ENCODE measurements at regions not wholly inside any gene's neighbourhood (a gene's known extent, or its start where the extent isn't known, plus 50 kb on each side); places are given as distances from the start of the nearest gene placed in this dataset.

DNA sequence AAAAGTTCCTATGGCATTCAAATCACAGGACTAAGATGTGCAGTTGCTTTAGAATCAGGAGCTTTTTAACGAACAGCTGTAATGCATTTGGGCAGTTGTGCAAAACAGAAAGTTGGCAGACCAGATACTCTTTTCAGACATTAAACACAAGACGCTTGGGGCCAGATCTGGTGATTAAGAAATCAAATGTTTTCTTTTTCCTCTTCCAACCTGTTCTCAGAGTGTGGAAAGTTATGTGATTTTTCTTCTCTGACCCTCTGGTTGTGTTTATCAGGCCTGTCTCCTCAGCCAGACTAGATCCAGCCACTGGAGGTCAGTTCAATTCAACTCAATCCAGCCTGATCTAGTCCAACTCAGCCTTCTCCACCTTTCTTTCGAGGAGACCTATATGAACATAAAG is 298.5 kb upstream of the PCSK5 start:
- TF ChIP-seq CEBPB (IDR thresholded peaks at IDR 0.05) (no peak), EP300 (IDR thresholded peaks at IDR 0.05; ENCODE audit: borderline replicate concordance) (no peak), ZBTB7A (IDR thresholded peaks at IDR 0.05; ENCODE audit: low read depth) (no peak), REST (IDR thresholded peaks at IDR 0.05; ENCODE audit: low read depth) (no peak), TAF1 (IDR thresholded peaks at IDR 0.05; ENCODE audit: low read depth) (no peak), NFIC (IDR thresholded peaks at IDR 0.05) (no peak), YY1 (IDR thresholded peaks at IDR 0.05; ENCODE audit: low read depth) (no peak), TCF12 (IDR thresholded peaks at IDR 0.05; ENCODE audit: low read depth) (no peak), RAD21 (IDR thresholded peaks at IDR 0.05; ENCODE audit: low read depth) (no peak), EGR1 (IDR thresholded peaks at IDR 0.05) (no peak), CREB1 (IDR thresholded peaks at IDR 0.05; ENCODE audit: low read depth) (no peak), FOXM1 (IDR thresholded peaks at IDR 0.05; ENCODE audit: borderline replicate concordance, low read depth) (no peak)
- TF ChIP-seq, protein P1, sequence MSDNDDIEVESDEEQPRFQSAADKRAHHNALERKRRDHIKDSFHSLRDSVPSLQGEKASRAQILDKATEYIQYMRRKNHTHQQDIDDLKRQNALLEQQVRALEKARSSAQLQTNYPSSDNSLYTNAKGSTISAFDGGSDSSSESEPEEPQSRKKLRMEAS (IDR thresholded peaks at IDR 0.05), result no peak

Data from Ishikawa (cell line).